Gastrocnemius medialis (tissue), 4 donors: ENCODE measurements at regions not wholly inside any gene's neighbourhood (a gene's known extent, or its start where the extent isn't known, plus 50 kb on each side); places are given as distances from the start of the nearest gene placed in this dataset.

Experiments used
- CTCF ChIP-seq, 5 experiments: fragments of 450-650 bp in 3 of 5; fragments of 200-600 bp in 2 of 5; sonication (generic) in 2 of 5; IDR thresholded peaks in 4 of 5; conservative IDR thresholded peaks in 1 of 5; 1 replicate in 4 of 5; 2 replicates in 1 of 5; pipeline ENCODE4 v1.5.1; 2016 to 2019; ENCODE audit warnings: antibody characterized with exemption in 5 of 5, mild to moderate bottlenecking in 3 of 5, moderate library complexity in 3 of 5
- POLR2A ChIP-seq, 2 donors: fragments of 450-650 bp; IDR thresholded peaks; one replicate each; pipeline ENCODE4 v1.6.1; 2017; ENCODE audit warnings: antibody characterized with exemption in 2 of 2, mild to moderate bottlenecking in 2 of 2, moderate library complexity in 2 of 2

GRCh38 chr7:63031838-63032436 lies 966.7 kb upstream of the ZNF722 start:
- TF ChIP-seq CTCF (IDR thresholded peaks at IDR 0.05 in 4 of 5, conservative IDR thresholded peaks at IDR 0.05 in 1 of 5) (no peak), POLR2A (IDR thresholded peaks at IDR 0.05) (no peak)
